ENCODE measurements at regions not wholly inside any gene's neighbourhood (a gene's known extent, or its start where the extent isn't known, plus 50 kb on each side); places are given as distances from the start of the nearest gene placed in this dataset.

GRCh38 chr9:85178474-85178873 lies 508.9 kb downstream of the NTRK2 start:
- no peak overlapping the region for H2BK120ac ChIP-seq (ENCODE audit: low read depth, low read length)
- no peak overlapping the region for H3K4me2 ChIP-seq (ENCODE audit: low read length, poor library complexity, severe bottlenecking)
- no peak overlapping the region for H3K27ac ChIP-seq (ENCODE audit: low read length, poor library complexity, severe bottlenecking)
- H3K36me3 ChIP-seq (ENCODE audit: control insufficient read depth in 1 of 2, insufficient read depth in 2 of 2, low read depth in 1 of 2, low read length in 2 of 2), result no peaks in the 10 kb centered on the region
- H4K8ac ChIP-seq (ENCODE audit: low read length), result no peak overlapping the region
- no peak overlapping the region for H2BK5ac ChIP-seq (ENCODE audit: low read depth, low read length, poor library complexity, severe bottlenecking)
- no peaks in the 10 kb centered on the region for H3K9me3 ChIP-seq (ENCODE audit: control insufficient read depth, low read length)
- no peak overlapping the region for H3K23ac ChIP-seq (ENCODE audit: low read length in 2 of 2)
- H3K4me1 ChIP-seq (ENCODE audit: control insufficient read depth, insufficient read depth, low read depth, low read length), result no peaks in the 10 kb centered on the region
- H3K79me1 ChIP-seq (replicated peaks; ENCODE audit: low read length, poor library complexity, severe bottlenecking), result no peaks in the 10 kb centered on the region
- no peak overlapping the region for H3K18ac ChIP-seq (ENCODE audit: low read depth in 1 of 2, low read length in 2 of 2)
- peak overlapping the region in 1 of 2 experiments; percentile 27 for H3K14ac ChIP-seq (ENCODE audit: low read length in 2 of 2)
- H3K4ac ChIP-seq (ENCODE audit: low read depth in 1 of 2, low read length in 2 of 2), result no peak overlapping the region
- no peak overlapping the region for H2BK15ac ChIP-seq (ENCODE audit: low read depth, poor library complexity, severe bottlenecking)
- 12% methylated on average over 4 of the region's 4 CpGs for WGBS
- H2BK12ac ChIP-seq (ENCODE audit: low read length in 2 of 2), result no peak overlapping the region
- H3K4me3 ChIP-seq (ENCODE audit: insufficient read depth in 1 of 2, low read depth in 1 of 2, low read length in 2 of 2), result no peak overlapping the region
- H2AFZ ChIP-seq (ENCODE audit: low read depth, low read length), result no peak overlapping the region
- no peak overlapping the region for H4K91ac ChIP-seq (ENCODE audit: low read length)
- no peak overlapping the region for H2AK5ac ChIP-seq (ENCODE audit: low read length, severe bottlenecking)
- peaks cover 0 to 8% of the 10 kb centered on the region in 2 experiments for H3K27me3 ChIP-seq (ENCODE audit: control insufficient read depth in 1 of 2, insufficient read depth in 1 of 2, low read length in 2 of 2)
- no peak overlapping the region for H3K9ac ChIP-seq (ENCODE audit: low read length)
- no peak for DNase-seq

DNA sequence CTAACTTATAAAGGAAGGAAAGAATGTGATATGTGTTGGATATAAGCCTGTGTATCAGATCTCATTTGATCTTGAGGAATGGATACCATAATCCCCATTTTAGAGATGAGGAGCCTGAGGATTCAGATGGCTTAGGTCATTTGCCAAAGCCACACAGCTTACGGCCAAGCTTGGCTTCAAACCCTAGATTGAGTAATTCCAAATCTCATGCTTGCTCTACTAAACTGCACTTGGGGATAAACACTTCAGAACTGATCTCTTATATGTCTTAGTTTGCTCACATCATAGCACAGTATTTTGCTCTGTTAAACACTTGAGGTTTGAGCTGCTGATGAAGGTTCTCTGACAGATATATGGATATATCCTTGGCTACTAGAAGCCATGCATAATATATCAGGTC lies 504.4 kb downstream of the NTRK2 start:
- Histone ChIP-seq H3K36me3 (ENCODE audit: control insufficient read depth in 1 of 2, insufficient read depth in 2 of 2, low read depth in 1 of 2, low read length in 2 of 2) (no peaks in the 10 kb centered on the region), H3K4me1 (ENCODE audit: control insufficient read depth, insufficient read depth, low read depth, low read length) (no peaks in the 10 kb centered on the region), H3K79me1 (replicated peaks; ENCODE audit: low read length, poor library complexity, severe bottlenecking) (no peaks in the 10 kb centered on the region), H3K4me3 (ENCODE audit: insufficient read depth in 1 of 2, low read depth in 1 of 2, low read length in 2 of 2) (no peak overlapping the region), H3K27me3 (ENCODE audit: control insufficient read depth in 1 of 2, insufficient read depth in 1 of 2, low read length in 2 of 2) (peaks cover 0 to 5% of the 10 kb centered on the region in 2 experiments), H3K9me3 (ENCODE audit: control insufficient read depth, low read length) (peaks cover 4% of the 10 kb centered on the region), H3K27ac (ENCODE audit: low read length, poor library complexity, severe bottlenecking) (no peak overlapping the region), H3K4ac (ENCODE audit: low read depth in 1 of 2, low read length in 2 of 2) (no peak overlapping the region), H2BK5ac (ENCODE audit: low read depth, low read length, poor library complexity, severe bottlenecking) (no peak overlapping the region), H2BK12ac (ENCODE audit: low read length in 2 of 2) (no peak overlapping the region), H4K8ac (ENCODE audit: low read length) (no peak overlapping the region), H3K4me2 (ENCODE audit: low read length, poor library complexity, severe bottlenecking) (no peak overlapping the region), H2BK15ac (ENCODE audit: low read depth, poor library complexity, severe bottlenecking) (no peak overlapping the region), H3K14ac (ENCODE audit: low read length in 2 of 2) (no peak overlapping the region), H3K9ac (ENCODE audit: low read length) (no peak overlapping the region), H2BK120ac (ENCODE audit: low read depth, low read length) (no peak overlapping the region), H2AK5ac (ENCODE audit: low read length, severe bottlenecking) (no peak overlapping the region), H3K18ac (ENCODE audit: low read depth in 1 of 2, low read length in 2 of 2) (no peak overlapping the region), H2AFZ (ENCODE audit: low read depth, low read length) (no peak overlapping the region), H3K23ac (ENCODE audit: low read length in 2 of 2) (no peak overlapping the region), H4K91ac (ENCODE audit: low read length) (no peak overlapping the region)
- WGBS, result 100% methylated on average over 1 of the region's 1 CpG
- no peak for DNase-seq

DNA sequence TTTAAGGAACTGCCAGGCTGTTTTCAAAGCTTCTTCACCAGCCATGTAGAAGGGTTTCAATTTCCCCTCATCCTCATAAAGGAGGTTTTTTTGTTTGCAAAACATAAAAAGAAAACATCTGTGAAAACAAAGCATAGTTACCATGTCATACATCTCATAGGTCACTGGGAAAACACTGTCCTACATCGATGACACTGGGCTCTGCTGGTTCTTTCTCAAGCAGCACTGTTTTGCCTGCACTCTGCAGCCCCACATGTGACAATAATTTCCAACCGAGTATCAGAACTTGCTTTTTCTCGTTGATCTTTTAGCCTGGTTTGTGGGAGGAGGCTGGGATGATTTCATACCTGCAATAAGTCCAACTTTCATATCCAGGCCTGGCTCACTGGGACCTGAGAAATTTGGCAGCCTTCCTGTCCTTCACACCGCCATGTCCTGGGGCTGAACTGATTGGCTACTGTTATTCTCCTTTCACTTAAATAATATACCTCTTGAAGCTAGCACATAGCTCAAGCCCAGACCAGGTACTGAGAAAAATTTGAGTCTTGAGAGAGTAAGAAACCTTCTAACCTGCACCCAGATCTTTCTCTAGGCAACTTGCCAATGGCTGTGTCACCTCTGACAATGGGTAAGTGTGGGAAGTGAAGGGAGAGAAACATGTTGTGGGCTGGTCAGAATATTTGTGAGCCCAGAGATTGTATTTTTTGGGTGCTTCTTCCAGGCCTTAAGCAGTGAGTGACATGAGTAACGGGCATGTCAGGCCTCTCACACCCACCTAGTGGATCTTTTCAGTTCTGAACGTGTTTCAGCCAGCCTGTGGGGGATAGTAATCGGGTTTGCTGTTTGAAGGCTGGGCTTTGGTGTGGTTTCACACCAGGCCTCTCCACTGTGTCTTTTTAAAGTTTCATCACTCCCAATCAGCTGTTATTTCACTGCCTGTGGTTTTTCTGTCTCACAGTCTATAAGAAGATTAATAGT lies 502.8 kb downstream of the NTRK2 start:
- H3K4me2 ChIP-seq (ENCODE audit: low read length, poor library complexity, severe bottlenecking), result no peak overlapping the region
- H3K14ac ChIP-seq (ENCODE audit: low read length in 2 of 2), result no peak overlapping the region
- DNase-seq, result no peak
- no peak overlapping the region for H4K91ac ChIP-seq (ENCODE audit: low read length)
- peak overlapping the region; percentile 15 for H3K9ac ChIP-seq (ENCODE audit: low read length)
- no peak overlapping the region for H4K8ac ChIP-seq (ENCODE audit: low read length)
- H3K4ac ChIP-seq (ENCODE audit: low read depth in 1 of 2, low read length in 2 of 2), result no peak overlapping the region
- no peak overlapping the region for H2BK12ac ChIP-seq (ENCODE audit: low read length in 2 of 2)
- H2BK5ac ChIP-seq (ENCODE audit: low read depth, low read length, poor library complexity, severe bottlenecking), result no peak overlapping the region
- no peaks in the 10 kb centered on the region for H3K4me1 ChIP-seq (ENCODE audit: control insufficient read depth, insufficient read depth, low read depth, low read length)
- 69% methylated on average over 4 of the region's 7 CpGs for WGBS
- H2BK15ac ChIP-seq (ENCODE audit: low read depth, poor library complexity, severe bottlenecking), result no peak overlapping the region
- no peak overlapping the region for H3K18ac ChIP-seq (ENCODE audit: low read depth in 1 of 2, low read length in 2 of 2)
- no peaks in the 10 kb centered on the region for H3K36me3 ChIP-seq (ENCODE audit: control insufficient read depth in 1 of 2, insufficient read depth in 2 of 2, low read depth in 1 of 2, low read length in 2 of 2)
- H2AK5ac ChIP-seq (ENCODE audit: low read length, severe bottlenecking), result no peak overlapping the region
- no peaks in the 10 kb centered on the region for H3K79me1 ChIP-seq (replicated peaks; ENCODE audit: low read length, poor library complexity, severe bottlenecking)
- H3K23ac ChIP-seq (ENCODE audit: low read length in 2 of 2), result no peak overlapping the region
- no peak overlapping the region for H3K4me3 ChIP-seq (ENCODE audit: insufficient read depth in 1 of 2, low read depth in 1 of 2, low read length in 2 of 2)
- peaks cover 7% of the 10 kb centered on the region for H3K9me3 ChIP-seq (ENCODE audit: control insufficient read depth, low read length)
- H3K27me3 ChIP-seq (ENCODE audit: control insufficient read depth in 1 of 2, insufficient read depth in 1 of 2, low read length in 2 of 2), result no peaks in the 10 kb centered on the region
- H2BK120ac ChIP-seq (ENCODE audit: low read depth, low read length), result no peak overlapping the region
- no peak overlapping the region for H3K27ac ChIP-seq (ENCODE audit: low read length, poor library complexity, severe bottlenecking)
- no peak overlapping the region for H2AFZ ChIP-seq (ENCODE audit: low read depth, low read length)

GRCh38 chr9:85171163-85171562 lies 501.6 kb downstream of the NTRK2 start:
- no peak overlapping the region for H2AK5ac ChIP-seq (ENCODE audit: low read length, severe bottlenecking)
- no peak overlapping the region for H2BK12ac ChIP-seq (ENCODE audit: low read length in 2 of 2)
- H3K23ac ChIP-seq (ENCODE audit: low read length in 2 of 2), result no peak overlapping the region
- H4K91ac ChIP-seq (ENCODE audit: low read length), result no peak overlapping the region
- H3K79me1 ChIP-seq (replicated peaks; ENCODE audit: low read length, poor library complexity, severe bottlenecking), result no peaks in the 10 kb centered on the region
- H3K14ac ChIP-seq (ENCODE audit: low read length in 2 of 2), result no peak overlapping the region
- H3K9me3 ChIP-seq (ENCODE audit: control insufficient read depth, low read length), result peaks cover 11% of the 10 kb centered on the region
- no peaks in the 10 kb centered on the region for H3K36me3 ChIP-seq (ENCODE audit: control insufficient read depth in 1 of 2, insufficient read depth in 2 of 2, low read depth in 1 of 2, low read length in 2 of 2)
- no peak overlapping the region for H3K18ac ChIP-seq (ENCODE audit: low read depth in 1 of 2, low read length in 2 of 2)
- H2AFZ ChIP-seq (ENCODE audit: low read depth, low read length), result no peak overlapping the region
- no peak for DNase-seq
- H3K4me1 ChIP-seq (ENCODE audit: control insufficient read depth, insufficient read depth, low read depth, low read length), result no peaks in the 10 kb centered on the region
- no peak overlapping the region for H4K8ac ChIP-seq (ENCODE audit: low read length)
- no peak overlapping the region for H2BK5ac ChIP-seq (ENCODE audit: low read depth, low read length, poor library complexity, severe bottlenecking)
- no peaks in the 10 kb centered on the region for H3K27me3 ChIP-seq (ENCODE audit: control insufficient read depth in 1 of 2, insufficient read depth in 1 of 2, low read length in 2 of 2)
- H3K4ac ChIP-seq (ENCODE audit: low read depth in 1 of 2, low read length in 2 of 2), result no peak overlapping the region
- no peak overlapping the region for H2BK15ac ChIP-seq (ENCODE audit: low read depth, poor library complexity, severe bottlenecking)
- H2BK120ac ChIP-seq (ENCODE audit: low read depth, low read length), result no peak overlapping the region
- no peak overlapping the region for H3K4me3 ChIP-seq (ENCODE audit: insufficient read depth in 1 of 2, low read depth in 1 of 2, low read length in 2 of 2)
- H3K27ac ChIP-seq (ENCODE audit: low read length, poor library complexity, severe bottlenecking), result no peak overlapping the region
- no peak overlapping the region for H3K4me2 ChIP-seq (ENCODE audit: low read length, poor library complexity, severe bottlenecking)
- H3K9ac ChIP-seq (ENCODE audit: low read length), result no peak overlapping the region
